Neural cell (in vitro differentiated cells): ENCODE measurements at regions not wholly inside any gene's neighbourhood (a gene's known extent, or its start where the extent isn't known, plus 50 kb on each side); places are given as distances from the start of the nearest gene placed in this dataset.
A peak's percentile ranks its signal among the peaks of the same experiment; 100 is the strongest.

Experiments used
- H2AFZ ChIP-seq: fragments of 200-600, 300-800 bp; sonication (generic), shearing (Covaris generic); 2 replicates; pipeline ENCODE4 v1.6.0; 2014; ENCODE audit warnings: low read depth, mild to moderate bottlenecking, antibody characterized with exemption, low read length, moderate library complexity
- H3F3A ChIP-seq: fragments of 200-600 bp; shearing (Covaris generic); 2 replicates; pipeline ENCODE4 v1.6.1; 2016; ENCODE audit warnings: mild to moderate bottlenecking, moderate library complexity, mixed read lengths, antibody characterized with exemption, low read length; ENCODE audit not compliant: insufficient read depth, poor library complexity, severe bottlenecking
- H3K27ac ChIP-seq: fragments of 200-600, 300-800 bp; sonication (generic), shearing (Covaris generic); 2 replicates; pipeline ENCODE4 v1.5.1; 2014; ENCODE audit warnings: mild to moderate bottlenecking, low read length, moderate library complexity
- H3K27me3 ChIP-seq: fragments of 300-800, 200-600 bp; sonication (generic), shearing (Covaris generic); 2 replicates; pipeline ENCODE4 v1.6.0; 2014; ENCODE audit warnings: mild to moderate bottlenecking, low read depth, low read length, moderate library complexity; ENCODE audit not compliant: insufficient read depth
- H3K36me3 ChIP-seq: fragments of 300-800, 200-600 bp; sonication (generic), shearing (Covaris generic); 2 replicates; pipeline ENCODE4 v1.5.1; 2014; ENCODE audit warnings: mild to moderate bottlenecking, antibody characterized with exemption, low read length, moderate library complexity; ENCODE audit not compliant: insufficient read depth
- H3K4me2 ChIP-seq: fragments of 300-800, 200-600 bp; sonication (generic), shearing (Covaris generic); 2 replicates; pipeline ENCODE4 v1.6.0; 2014; ENCODE audit warnings: mild to moderate bottlenecking, low read length
- H3K4me3 ChIP-seq: fragments of 300-800, 200-600 bp; sonication (generic), shearing (Covaris generic); 2 replicates; pipeline ENCODE4 v1.5.1; 2014; ENCODE audit warnings: mild to moderate bottlenecking, low read length, moderate library complexity
- H3K79me2 ChIP-seq: fragments of 200-600 bp; shearing (Covaris generic); replicated peaks from 2 replicates; pipeline ENCODE4 v1.6.0; 2014; ENCODE audit warnings: mild to moderate bottlenecking, low read length, moderate library complexity; ENCODE audit not compliant: insufficient read depth
- H3K9ac ChIP-seq: fragments of 300-800, 200-600 bp; sonication (generic), shearing (Covaris generic); 2 replicates; pipeline ENCODE4 v1.6.1; 2016; ENCODE audit warnings: mild to moderate bottlenecking, low read length, mixed read lengths
- H3K9me2 ChIP-seq: fragments of 200-600 bp; shearing (Covaris generic); 2 replicates; pipeline ENCODE4 v1.6.1; 2016; ENCODE audit warnings: mild to moderate bottlenecking, low read length, mixed read lengths; ENCODE audit not compliant: insufficient read depth
- H3K9me3 ChIP-seq: fragments of 200-600, 300-800 bp; sonication (generic), shearing (Covaris generic); 2 replicates; pipeline ENCODE4 v1.6.1; 2016; ENCODE audit warnings: mild to moderate bottlenecking, mixed run types, low read length, moderate library complexity, mixed read lengths
- H4K20me1 ChIP-seq: fragments of 200-600 bp; shearing (Covaris generic); 2 replicates; pipeline ENCODE4 v1.6.1; 2016; ENCODE audit warnings: mild to moderate bottlenecking, mixed run types; ENCODE audit not compliant: insufficient read depth
- CTCF ChIP-seq: fragments of 450-650 bp; IDR thresholded peaks from 2 replicates; pipeline ENCODE4 v1.5.1; 2014; ENCODE audit warnings: antibody characterized with exemption, mild to moderate bottlenecking, moderate library complexity; ENCODE audit not compliant: poor library complexity, severe bottlenecking
- EP300 ChIP-seq: fragments of 450-650 bp; conservative IDR thresholded peaks from 2 replicates; pipeline ENCODE4 v1.6.1; 2014; ENCODE audit warnings: antibody characterized with exemption, mild to moderate bottlenecking, moderate library complexity; ENCODE audit not compliant: poor library complexity, severe bottlenecking
- EZH2 ChIP-seq: fragments of 200-600, 300-800 bp; shearing (Covaris generic), sonication (generic); IDR thresholded peaks from 2 replicates; pipeline ENCODE4 v1.6.1; 2014; ENCODE audit warnings: antibody characterized with exemption, low read length, borderline replicate concordance, mild to moderate bottlenecking; ENCODE audit not compliant: insufficient read depth, poor library complexity, severe bottlenecking
- MXI1 ChIP-seq: fragments of 450-650 bp; conservative IDR thresholded peaks from 2 replicates; pipeline ENCODE4 v1.6.1; 2014; ENCODE audit warnings: antibody characterized with exemption, mild to moderate bottlenecking; ENCODE audit not compliant: poor library complexity, severe bottlenecking
- POLR2AphosphoS5 ChIP-seq: IDR thresholded peaks from 2 replicates; pipeline ENCODE4 v1.6.1; 2012
- RAD21 ChIP-seq: fragments of 450-650 bp; conservative IDR thresholded peaks from 2 replicates; pipeline ENCODE4 v1.6.1; 2014; ENCODE audit warnings: antibody characterized with exemption, mild to moderate bottlenecking, moderate library complexity
- SMC3 ChIP-seq: fragments of 450-650 bp; conservative IDR thresholded peaks from 2 replicates; pipeline ENCODE4 v1.6.1; 2014; ENCODE audit warnings: antibody characterized with exemption, mild to moderate bottlenecking, moderate library complexity; ENCODE audit not compliant: poor library complexity
- TAF1 ChIP-seq: IDR thresholded peaks from 2 replicates; pipeline ENCODE4 v1.6.1; 2012; ENCODE audit warnings: low read depth
- TF ChIP-seq, protein P1 (sequence below): IDR thresholded peaks from 2 replicates; pipeline ENCODE4 v1.6.1; 2012; ENCODE audit warnings: borderline replicate concordance

DNA sequence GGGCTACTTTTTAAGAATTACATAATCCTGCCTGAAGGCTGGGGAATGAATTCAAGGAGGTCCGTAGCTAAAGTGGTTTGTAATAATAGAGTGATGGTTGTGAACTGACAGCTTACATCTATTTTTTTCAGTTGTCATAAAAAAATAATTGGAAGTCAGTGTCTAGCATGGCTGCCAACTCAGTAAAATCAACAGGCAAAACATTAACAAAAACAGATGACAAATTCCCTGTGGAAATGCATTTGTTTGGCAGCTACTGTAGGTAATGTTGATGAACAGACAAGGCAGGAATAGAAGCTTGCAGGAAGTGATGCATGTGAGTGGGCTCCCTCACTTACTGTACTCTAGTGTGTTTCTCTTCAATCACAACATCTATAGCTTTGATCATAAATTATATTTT lies 766.0 kb upstream of the POT1 start:
- Histone ChIP-seq H3K4me2 (no peak overlapping the region), H2AFZ (no peak overlapping the region), H3K27me3 (no peaks in the 10 kb centered on the region), H3K27ac (no peak overlapping the region), H3K36me3 (no peaks in the 10 kb centered on the region), H3K9me2 (no peaks in the 10 kb centered on the region), H3K4me3 (no peak overlapping the region), H3K79me2 (no peaks in the 10 kb centered on the region), H3K9me3 (no peaks in the 10 kb centered on the region), H4K20me1 (no peaks in the 10 kb centered on the region), H3K9ac (no peak overlapping the region), H3F3A (no peaks in the 10 kb centered on the region)
- TF ChIP-seq EP300 = peak; percentile 84
- no peak for TF ChIP-seq EZH2
- TF ChIP-seq POLR2AphosphoS5 = peak; percentile 71
- no peak for TF ChIP-seq TAF1

DNA sequence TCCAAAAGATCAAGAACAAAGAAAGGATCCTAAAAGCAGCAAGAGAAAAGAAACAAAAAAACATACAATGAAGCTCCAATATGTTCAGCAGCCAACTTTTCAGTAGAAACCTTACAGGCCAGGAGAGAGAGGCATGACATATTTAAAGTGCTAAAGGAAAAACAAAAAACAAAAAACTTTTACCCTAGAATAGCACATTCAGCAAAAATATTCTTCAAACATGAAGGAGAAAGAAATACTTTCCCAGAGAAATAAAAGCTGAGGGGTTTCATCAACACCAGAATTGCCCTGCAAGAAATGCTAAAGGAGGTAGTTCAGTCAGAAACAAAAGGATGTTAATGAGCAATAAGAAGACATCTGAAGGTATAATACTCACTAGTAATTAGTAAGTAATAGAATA lies 753.5 kb upstream of the POT1 start:
- TF ChIP-seq EZH2 (no peak), EP300 (no peak), RAD21 (no peak), SMC3 (no peak), CTCF (no peak), TAF1 (no peak), MXI1 (no peak), POLR2AphosphoS5 (no peak)
- TF ChIP-seq, protein P1, sequence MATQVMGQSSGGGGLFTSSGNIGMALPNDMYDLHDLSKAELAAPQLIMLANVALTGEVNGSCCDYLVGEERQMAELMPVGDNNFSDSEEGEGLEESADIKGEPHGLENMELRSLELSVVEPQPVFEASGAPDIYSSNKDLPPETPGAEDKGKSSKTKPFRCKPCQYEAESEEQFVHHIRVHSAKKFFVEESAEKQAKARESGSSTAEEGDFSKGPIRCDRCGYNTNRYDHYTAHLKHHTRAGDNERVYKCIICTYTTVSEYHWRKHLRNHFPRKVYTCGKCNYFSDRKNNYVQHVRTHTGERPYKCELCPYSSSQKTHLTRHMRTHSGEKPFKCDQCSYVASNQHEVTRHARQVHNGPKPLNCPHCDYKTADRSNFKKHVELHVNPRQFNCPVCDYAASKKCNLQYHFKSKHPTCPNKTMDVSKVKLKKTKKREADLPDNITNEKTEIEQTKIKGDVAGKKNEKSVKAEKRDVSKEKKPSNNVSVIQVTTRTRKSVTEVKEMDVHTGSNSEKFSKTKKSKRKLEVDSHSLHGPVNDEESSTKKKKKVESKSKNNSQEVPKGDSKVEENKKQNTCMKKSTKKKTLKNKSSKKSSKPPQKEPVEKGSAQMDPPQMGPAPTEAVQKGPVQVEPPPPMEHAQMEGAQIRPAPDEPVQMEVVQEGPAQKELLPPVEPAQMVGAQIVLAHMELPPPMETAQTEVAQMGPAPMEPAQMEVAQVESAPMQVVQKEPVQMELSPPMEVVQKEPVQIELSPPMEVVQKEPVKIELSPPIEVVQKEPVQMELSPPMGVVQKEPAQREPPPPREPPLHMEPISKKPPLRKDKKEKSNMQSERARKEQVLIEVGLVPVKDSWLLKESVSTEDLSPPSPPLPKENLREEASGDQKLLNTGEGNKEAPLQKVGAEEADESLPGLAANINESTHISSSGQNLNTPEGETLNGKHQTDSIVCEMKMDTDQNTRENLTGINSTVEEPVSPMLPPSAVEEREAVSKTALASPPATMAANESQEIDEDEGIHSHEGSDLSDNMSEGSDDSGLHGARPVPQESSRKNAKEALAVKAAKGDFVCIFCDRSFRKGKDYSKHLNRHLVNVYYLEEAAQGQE = no peak
- no peaks in the 10 kb centered on the region for H3K9me2 ChIP-seq
- no peak overlapping the region for H3K9ac ChIP-seq
- H3K79me2 ChIP-seq = no peaks in the 10 kb centered on the region
- H3K4me2 ChIP-seq = no peak overlapping the region
- H3K27me3 ChIP-seq = no peaks in the 10 kb centered on the region
- no peaks in the 10 kb centered on the region for H3F3A ChIP-seq
- no peaks in the 10 kb centered on the region for H3K9me3 ChIP-seq
- no peaks in the 10 kb centered on the region for H3K36me3 ChIP-seq
- no peak overlapping the region for H3K27ac ChIP-seq
- H4K20me1 ChIP-seq = no peaks in the 10 kb centered on the region
- no peak overlapping the region for H3K4me3 ChIP-seq
- no peak overlapping the region for H2AFZ ChIP-seq

- no peak overlapping the region for H2AFZ ChIP-seq
- H3K27ac ChIP-seq = no peak overlapping the region
- H3K4me2 ChIP-seq = no peak overlapping the region
- H3K79me2 ChIP-seq = no peaks in the 10 kb centered on the region
- no peaks in the 10 kb centered on the region for H3F3A ChIP-seq
- H3K36me3 ChIP-seq = no peaks in the 10 kb centered on the region
- no peaks in the 10 kb centered on the region for H4K20me1 ChIP-seq
- no peak overlapping the region for H3K9ac ChIP-seq
- H3K4me3 ChIP-seq = no peak overlapping the region
- no peak for TF ChIP-seq RAD21
- no peak for TF ChIP-seq EZH2
- TF ChIP-seq CTCF = no peak
- TF ChIP-seq TAF1 = no peak
- TF ChIP-seq MXI1 = no peak
- no peak for TF ChIP-seq POLR2AphosphoS5
- TF ChIP-seq, protein P1 = no peak
- no peak for TF ChIP-seq SMC3
- TF ChIP-seq EP300 = no peak
- no peaks in the 10 kb centered on the region for H3K9me3 ChIP-seq
- H3K9me2 ChIP-seq = no peaks in the 10 kb centered on the region
- H3K27me3 ChIP-seq = no peaks in the 10 kb centered on the region
Observed at GRCh38 chr7:125681508-125681907, 751.9 kb upstream of the POT1 start.
